ENCODE measurements at regions not wholly inside any gene's neighbourhood (a gene's known extent, or its start where the extent isn't known, plus 50 kb on each side); places are given as distances from the start of the nearest gene placed in this dataset.

- Histone ChIP-seq H3K9me3 (ENCODE audit: severe bottlenecking) (no peaks in the 10 kb centered on the region), H3K4me1 (ENCODE audit: insufficient read depth, poor library complexity, severe bottlenecking) (no peaks in the 10 kb centered on the region), H3K27me3 (ENCODE audit: insufficient read depth, poor library complexity, severe bottlenecking) (no peaks in the 10 kb centered on the region), H3K27ac (ENCODE audit: poor library complexity, severe bottlenecking) (no peak overlapping the region), H3K36me3 (ENCODE audit: low read depth) (0 out of 2 replicates have a peak, but pooled peaks cover 3% of the 10 kb centered on the region), H3K4me3 (ENCODE audit: severe bottlenecking) (no peak overlapping the region)
- ATAC-seq (ENCODE audit: low read depth) (no peak), DNase-seq (ENCODE audit: low spot score) (no peak)
- no peak for TF ChIP-seq CTCF (IDR thresholded peaks at IDR 0.05; ENCODE audit: poor library complexity, severe bottlenecking)
These were observed 1098.2 kb upstream of the USP15 start for GRCh38 chr12:61161961-61162360.

- H3K4me1 ChIP-seq (ENCODE audit: insufficient read depth, poor library complexity, severe bottlenecking) = no peaks in the 10 kb centered on the region
- no peak for TF ChIP-seq CTCF (IDR thresholded peaks at IDR 0.05; ENCODE audit: poor library complexity, severe bottlenecking)
- H3K27me3 ChIP-seq (ENCODE audit: insufficient read depth, poor library complexity, severe bottlenecking) = no peaks in the 10 kb centered on the region
- DNase-seq (ENCODE audit: low spot score) (no peak), ATAC-seq (ENCODE audit: low read depth) (no peak)
- no peak overlapping the region for H3K4me3 ChIP-seq (ENCODE audit: severe bottlenecking)
- H3K27ac ChIP-seq (ENCODE audit: poor library complexity, severe bottlenecking) = no peak overlapping the region
- H3K36me3 ChIP-seq (ENCODE audit: low read depth) = no peaks in the 10 kb centered on the region
- H3K9me3 ChIP-seq (ENCODE audit: severe bottlenecking) = no peaks in the 10 kb centered on the region
These were observed 1071.2 kb upstream of the USP15 start for GRCh38 chr12:61188801-61189595.

- ATAC-seq (ENCODE audit: low read depth) = no peak
- Histone ChIP-seq H3K27ac (ENCODE audit: poor library complexity, severe bottlenecking) (no peak overlapping the region), H3K36me3 (ENCODE audit: low read depth) (no peaks in the 10 kb centered on the region), H3K27me3 (ENCODE audit: insufficient read depth, poor library complexity, severe bottlenecking) (no peaks in the 10 kb centered on the region), H3K4me3 (ENCODE audit: severe bottlenecking) (no peak overlapping the region), H3K9me3 (ENCODE audit: severe bottlenecking) (no peaks in the 10 kb centered on the region), H3K4me1 (ENCODE audit: insufficient read depth, poor library complexity, severe bottlenecking) (no peaks in the 10 kb centered on the region)
- DNase-seq (ENCODE audit: low spot score) = no peak
- TF ChIP-seq CTCF (IDR thresholded peaks at IDR 0.05; ENCODE audit: poor library complexity, severe bottlenecking) = no peak
These were observed 1046.6 kb upstream of the USP15 start for GRCh38 chr12:61213646-61214045.

GRCh38 chr12:61220337-61220736 is 1039.9 kb upstream of the USP15 start:
- Histone ChIP-seq H3K4me3 (ENCODE audit: severe bottlenecking) (no peak overlapping the region), H3K9me3 (ENCODE audit: severe bottlenecking) (no peaks in the 10 kb centered on the region), H3K27ac (ENCODE audit: poor library complexity, severe bottlenecking) (no peak overlapping the region), H3K36me3 (ENCODE audit: low read depth) (no peaks in the 10 kb centered on the region), H3K4me1 (ENCODE audit: insufficient read depth, poor library complexity, severe bottlenecking) (no peaks in the 10 kb centered on the region), H3K27me3 (ENCODE audit: insufficient read depth, poor library complexity, severe bottlenecking) (no peaks in the 10 kb centered on the region)
- no peak for TF ChIP-seq CTCF (IDR thresholded peaks at IDR 0.05; ENCODE audit: poor library complexity, severe bottlenecking)
- DNase-seq (ENCODE audit: low spot score) (no peak), ATAC-seq (ENCODE audit: low read depth) (peak; percentile 33; the same call in 1 of the 3 replicates)

- ATAC-seq (ENCODE audit: low read depth) (no peak), DNase-seq (ENCODE audit: low spot score) (no peak)
- Histone ChIP-seq H3K36me3 (ENCODE audit: low read depth) (no peaks in the 10 kb centered on the region), H3K27me3 (ENCODE audit: insufficient read depth, poor library complexity, severe bottlenecking) (no peaks in the 10 kb centered on the region), H3K27ac (ENCODE audit: poor library complexity, severe bottlenecking) (no peak overlapping the region), H3K9me3 (ENCODE audit: severe bottlenecking) (no peaks in the 10 kb centered on the region), H3K4me1 (ENCODE audit: insufficient read depth, poor library complexity, severe bottlenecking) (no peaks in the 10 kb centered on the region), H3K4me3 (ENCODE audit: severe bottlenecking) (no peak overlapping the region)
- TF ChIP-seq CTCF (IDR thresholded peaks at IDR 0.05; ENCODE audit: poor library complexity, severe bottlenecking) = no peak
These were observed 1028.2 kb upstream of the USP15 start for GRCh38 chr12:61232040-61232439.

Measured in RWPE2 (cell line).